ENCODE measurements at regions not wholly inside any gene's neighbourhood (a gene's known extent, or its start where the extent isn't known, plus 50 kb on each side); places are given as distances from the start of the nearest gene placed in this dataset.
A peak's percentile ranks its signal among the peaks of the same experiment; 100 is the strongest.
"Not testable (repeated sequence)": the region's sequence is repeated elsewhere in the genome, so short reads cannot be mapped to it uniquely, and the experiment has no call there.

DNA sequence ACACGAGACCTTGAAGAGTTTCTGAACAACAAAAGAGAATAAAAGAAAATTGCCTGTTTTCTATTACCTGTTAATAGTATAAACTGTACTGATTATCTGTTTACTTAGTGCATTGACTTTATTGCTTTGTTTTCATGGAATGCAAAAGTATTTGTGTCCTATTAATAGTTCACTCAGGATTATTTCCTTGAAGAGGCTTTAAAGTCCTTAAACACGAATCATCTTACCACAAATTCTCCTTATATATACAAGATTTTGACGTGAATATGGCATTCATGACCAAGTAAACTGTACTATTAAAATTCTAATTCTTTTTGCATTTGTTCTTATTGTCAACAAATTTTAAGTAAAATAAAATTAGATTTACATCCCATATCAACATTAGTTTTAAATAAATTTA is 513.0 kb downstream of the NTRK3 start:
- no peak overlapping the region for H3K4me3 ChIP-seq (ENCODE audit: low read depth, low read length)
- no peak for TF ChIP-seq CTCF (conservative IDR thresholded peaks at IDR 0.05; ENCODE audit: low read depth, low read length)
- peak; percentile 31 for DNase-seq (ENCODE audit: low read depth)

- DNase-seq (ENCODE audit: low read depth) = no peak
- no peak for TF ChIP-seq CTCF (conservative IDR thresholded peaks at IDR 0.05; ENCODE audit: low read depth, low read length)
- H3K4me3 ChIP-seq (ENCODE audit: low read depth, low read length) = no peak overlapping the region
Observed at GRCh38 chr15:87741350-87741749, 515.2 kb downstream of the NTRK3 start.

GRCh38 chr15:87740655-87741344 is 515.7 kb downstream of the NTRK3 start:
- no peak overlapping the region for H3K4me3 ChIP-seq (ENCODE audit: low read depth, low read length)
- no peak for DNase-seq (ENCODE audit: low read depth)
- no peak for TF ChIP-seq CTCF (conservative IDR thresholded peaks at IDR 0.05; ENCODE audit: low read depth, low read length)

GRCh38 chr15:87739866-87740265 is 516.7 kb downstream of the NTRK3 start:
- DNase-seq (ENCODE audit: low read depth) = no peak
- no peak for TF ChIP-seq CTCF (conservative IDR thresholded peaks at IDR 0.05; ENCODE audit: low read depth, low read length)
- no peak overlapping the region for H3K4me3 ChIP-seq (ENCODE audit: low read depth, low read length)

DNA sequence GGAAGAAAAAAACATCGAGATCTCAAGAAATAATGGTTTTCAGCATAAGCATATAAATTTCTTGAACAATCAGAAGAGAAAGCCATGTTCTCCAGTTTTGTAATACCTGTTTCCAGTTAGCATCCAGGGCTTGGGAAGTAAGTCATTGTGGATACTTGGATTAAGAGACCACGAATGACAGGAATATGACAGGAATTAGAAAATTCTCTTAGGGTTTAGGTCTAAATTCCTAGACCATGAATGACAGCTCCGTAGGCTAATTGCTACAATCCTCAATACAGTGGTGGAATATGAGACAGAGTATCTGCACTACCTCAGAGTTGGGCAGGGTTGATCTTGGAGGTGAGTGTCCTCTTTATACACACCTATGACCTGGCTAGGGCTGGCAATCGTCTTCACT is 517.5 kb downstream of the NTRK3 start:
- no peak for TF ChIP-seq CTCF (conservative IDR thresholded peaks at IDR 0.05; ENCODE audit: low read depth, low read length)

GRCh38 chr15:87737460-87737859 is 519.1 kb downstream of the NTRK3 start:
- not testable (repeated sequence) for H3K4me3 ChIP-seq (ENCODE audit: low read depth, low read length); DNase-seq (ENCODE audit: low read depth)

More for the DNA sequence above, 517.5 kb downstream of the NTRK3 start:
- H3K4me3 ChIP-seq (ENCODE audit: low read depth, low read length) = no peak overlapping the region
- no peak for DNase-seq (ENCODE audit: low read depth)

GRCh38 chr15:87736891-87737389 is 519.6 kb downstream of the NTRK3 start:
- no peak for DNase-seq (ENCODE audit: low read depth)
- no peak for TF ChIP-seq CTCF (conservative IDR thresholded peaks at IDR 0.05; ENCODE audit: low read depth, low read length)
- H3K4me3 ChIP-seq (ENCODE audit: low read depth, low read length) = no peak overlapping the region
